Ishikawa (cell line): ENCODE measurements at regions not wholly inside any gene's neighbourhood (a gene's known extent, or its start where the extent isn't known, plus 50 kb on each side); places are given as distances from the start of the nearest gene placed in this dataset.

Source experiments
- CEBPB ChIP-seq: IDR thresholded peaks from 2 replicates; pipeline ENCODE4 v1.6.1; 2012
- EP300 ChIP-seq: IDR thresholded peaks from 2 replicates; pipeline ENCODE4 v1.6.1; 2012; ENCODE audit warnings: borderline replicate concordance
- FOXM1 ChIP-seq: IDR thresholded peaks from 2 replicates; pipeline ENCODE4 v1.6.1; 2012; ENCODE audit warnings: low read depth, borderline replicate concordance
- TCF12 ChIP-seq: IDR thresholded peaks from 2 replicates; pipeline ENCODE4 v1.6.1; 2012; ENCODE audit warnings: low read depth

GRCh38 chr15:39172380-39173281 lies 408.2 kb upstream of the THBS1 start:
- TF ChIP-seq TCF12 (no peak), CEBPB (no peak), FOXM1 (no peak), EP300 (no peak)
